ENCODE measurements at regions not wholly inside any gene's neighbourhood (a gene's known extent, or its start where the extent isn't known, plus 50 kb on each side); places are given as distances from the start of the nearest gene placed in this dataset.

DNA sequence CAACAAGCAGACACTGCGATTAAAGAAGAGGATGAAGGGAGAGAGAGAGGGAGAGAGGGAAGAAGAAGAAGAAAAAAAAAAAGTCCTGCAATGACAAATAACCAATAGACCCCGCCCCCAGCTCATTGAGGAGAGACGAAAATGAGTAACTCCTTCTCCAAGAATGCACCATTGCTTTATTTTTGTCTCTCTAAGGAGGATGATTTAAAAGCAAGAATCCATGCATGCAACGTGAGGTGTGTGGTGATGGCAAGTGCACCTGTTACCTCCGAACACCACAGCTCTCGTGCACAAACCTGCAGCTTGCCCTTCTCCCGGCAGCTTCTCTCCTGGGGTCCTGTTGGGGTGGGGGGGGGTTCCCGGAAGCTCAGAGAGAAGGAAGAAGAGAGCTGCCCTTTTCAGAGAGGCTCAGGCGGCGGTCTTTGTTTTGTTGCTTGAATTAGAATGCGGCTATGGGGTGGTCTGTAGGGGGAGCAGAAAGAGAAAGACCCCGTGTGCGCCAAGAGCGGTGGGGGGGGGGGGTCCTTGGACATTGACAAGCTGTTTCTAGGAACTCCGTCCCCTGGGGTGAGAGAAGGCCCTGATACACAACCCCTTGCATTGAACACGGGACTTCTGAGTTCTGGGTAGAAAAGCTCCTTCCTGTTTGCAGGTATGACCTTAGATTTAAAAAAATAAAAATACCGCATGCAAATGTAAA is 100.7 kb downstream of the CRLF2 start:
- TF ChIP-seq EP300 (IDR thresholded peaks at IDR 0.05): no peak
- TF ChIP-seq, protein P1, sequence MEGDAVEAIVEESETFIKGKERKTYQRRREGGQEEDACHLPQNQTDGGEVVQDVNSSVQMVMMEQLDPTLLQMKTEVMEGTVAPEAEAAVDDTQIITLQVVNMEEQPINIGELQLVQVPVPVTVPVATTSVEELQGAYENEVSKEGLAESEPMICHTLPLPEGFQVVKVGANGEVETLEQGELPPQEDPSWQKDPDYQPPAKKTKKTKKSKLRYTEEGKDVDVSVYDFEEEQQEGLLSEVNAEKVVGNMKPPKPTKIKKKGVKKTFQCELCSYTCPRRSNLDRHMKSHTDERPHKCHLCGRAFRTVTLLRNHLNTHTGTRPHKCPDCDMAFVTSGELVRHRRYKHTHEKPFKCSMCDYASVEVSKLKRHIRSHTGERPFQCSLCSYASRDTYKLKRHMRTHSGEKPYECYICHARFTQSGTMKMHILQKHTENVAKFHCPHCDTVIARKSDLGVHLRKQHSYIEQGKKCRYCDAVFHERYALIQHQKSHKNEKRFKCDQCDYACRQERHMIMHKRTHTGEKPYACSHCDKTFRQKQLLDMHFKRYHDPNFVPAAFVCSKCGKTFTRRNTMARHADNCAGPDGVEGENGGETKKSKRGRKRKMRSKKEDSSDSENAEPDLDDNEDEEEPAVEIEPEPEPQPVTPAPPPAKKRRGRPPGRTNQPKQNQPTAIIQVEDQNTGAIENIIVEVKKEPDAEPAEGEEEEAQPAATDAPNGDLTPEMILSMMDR (IDR thresholded peaks at IDR 0.05): no peak
- no peak for TF ChIP-seq POLR2AphosphoS5 (IDR thresholded peaks at IDR 0.05)

All from esophagus muscularis mucosa (tissue), 4 donors.